ENCODE measurements at regions not wholly inside any gene's neighbourhood (a gene's known extent, or its start where the extent isn't known, plus 50 kb on each side); places are given as distances from the start of the nearest gene placed in this dataset.

- H3K36me3 ChIP-seq (ENCODE audit: control insufficient read depth in 2 of 4, insufficient read depth in 4 of 4, low read length in 3 of 4) = no peaks in the 10 kb centered on the region
- H3K9ac ChIP-seq (replicated peaks in 1 of 4; ENCODE audit: extremely low read depth in 1 of 4, low read depth in 3 of 4, low read length in 3 of 4) = no peak overlapping the region
- no peak overlapping the region for H4K8ac ChIP-seq (ENCODE audit: extremely low read depth, insufficient read depth, low read length)
- H3K9me3 ChIP-seq (ENCODE audit: insufficient read depth in 2 of 2, low read depth in 1 of 2, low read length in 1 of 2) = no peaks in the 10 kb centered on the region
- H2AFZ ChIP-seq (ENCODE audit: low read length) = no peak overlapping the region
- no peak overlapping the region for H3K4me2 ChIP-seq (ENCODE audit: insufficient read depth in 1 of 2, low read depth in 2 of 2, low read length in 2 of 2)
- no peak overlapping the region for H2BK20ac ChIP-seq (ENCODE audit: low read length)
- no peak overlapping the region for H2BK15ac ChIP-seq (ENCODE audit: low read length)
- no peak overlapping the region for H3K14ac ChIP-seq (ENCODE audit: insufficient read length)
- no peak overlapping the region for H2BK120ac ChIP-seq (replicated peaks; ENCODE audit: low read depth, low read length)
- no peak overlapping the region for H3K4me3 ChIP-seq (ENCODE audit: extremely low read depth in 1 of 4, insufficient read depth in 2 of 4, low read depth in 3 of 4, low read length in 4 of 4)
- H3K23ac ChIP-seq (ENCODE audit: insufficient read length) = no peak overlapping the region
- no peak overlapping the region for H3K4ac ChIP-seq (replicated peaks; ENCODE audit: insufficient read length, low read depth, low read length)
- H4K91ac ChIP-seq (replicated peaks; ENCODE audit: insufficient read length, low read length) = no peak overlapping the region
- TF ChIP-seq SP2 (IDR thresholded peaks at IDR 0.05; ENCODE audit: low read length) (no peak), TAF1 (IDR thresholded peaks at IDR 0.05; ENCODE audit: low read depth, low read length) (no peak), SAP30 (IDR thresholded peaks at IDR 0.05; ENCODE audit: insufficient read depth, insufficient replicate concordance, low read length) (no peak), RNF2 (IDR thresholded peaks at IDR 0.05; ENCODE audit: borderline replicate concordance, low read depth, low read length, missing control alignments, poor library complexity, severe bottlenecking) (no peak), BRCA1 (IDR thresholded peaks at IDR 0.05; ENCODE audit: low read depth, low read length) (no peak), JUN (IDR thresholded peaks at IDR 0.05; ENCODE audit: low read depth, low read length) (no peak), ZNF274 (IDR thresholded peaks at IDR 0.05; ENCODE audit: borderline replicate concordance, extremely low read depth, low read length) (no peak), GTF2F1 (IDR thresholded peaks at IDR 0.05; ENCODE audit: borderline replicate concordance, low read depth, low read length) (no peak), CHD2 (IDR thresholded peaks at IDR 0.05; ENCODE audit: low read length) (no peak), POU5F1 (IDR thresholded peaks at IDR 0.05; ENCODE audit: low read depth, low read length) (no peak), RXRA (IDR thresholded peaks at IDR 0.05; ENCODE audit: insufficient read depth, low read depth, low read length) (no peak), HDAC2 (IDR thresholded peaks at IDR 0.05; ENCODE audit: borderline replicate concordance in 1 of 2, low read depth in 2 of 2, low read length in 2 of 2) (no peak), TEAD4 (IDR thresholded peaks at IDR 0.05; ENCODE audit: low read depth, low read length) (no peak)
- H3K23me2 ChIP-seq (ENCODE audit: low read depth, low read length) = no peaks in the 10 kb centered on the region
- no peak for DNase-seq (ENCODE audit: low read depth in 1 of 2, low spot score in 2 of 2)
- H2AK5ac ChIP-seq (ENCODE audit: low read depth, low read length) = no peak overlapping the region
- no peak overlapping the region for H3K18ac ChIP-seq (ENCODE audit: extremely low read depth, low read length)
- H3K79me2 ChIP-seq (ENCODE audit: control insufficient read depth in 1 of 2, insufficient read depth in 2 of 2, low read length in 2 of 2) = no peaks in the 10 kb centered on the region
- H2BK5ac ChIP-seq (ENCODE audit: low read depth, low read length) = no peak overlapping the region
- POLR2A ChIA-PET (ENCODE audit: partially characterized antibody) = no interaction called here
- CTCF ChIA-PET (ENCODE audit: partially characterized antibody) = interaction anchor here (1.2 to 2.3 kb wide), 2 partner anchors 29 to 167 kb away, joined by 3 to 7 read pairs; no protein-coding TSS in a partner anchor
- H3K27me3 ChIP-seq (replicated peaks in 1 of 4; ENCODE audit: control insufficient read depth in 3 of 4, extremely low read depth in 1 of 4, insufficient read depth in 3 of 4, low read length in 3 of 4) = no peaks in the 10 kb centered on the region
- no peak overlapping the region for H3K27ac ChIP-seq (ENCODE audit: low read depth, low read length)
- H2BK12ac ChIP-seq (ENCODE audit: low read depth, low read length) = no peak overlapping the region
- H3K79me1 ChIP-seq (ENCODE audit: low read depth, low read length) = no peaks in the 10 kb centered on the region
- 69% methylated on average over 1 of the region's 1 CpG; no CpG with 5 or more reads in 1 of the 2 experiments for WGBS, 2 experiments (ENCODE audit: extremely low coverage in 1 of 2, insufficient coverage in 1 of 2, insufficient read length in 1 of 2, insufficient replicate concordance in 2 of 2, low coverage in 1 of 2, low lambda C conversion rate in 2 of 2, missing lambda C conversion rate in 1 of 2)
- no peak overlapping the region for H3K56ac ChIP-seq (replicated peaks; ENCODE audit: insufficient read length, low read depth, low read length)
- no peaks in the 10 kb centered on the region for H4K20me1 ChIP-seq (replicated peaks in 1 of 2; ENCODE audit: control insufficient read depth in 1 of 2, insufficient read depth in 2 of 2, low read length in 2 of 2)
- no peak for FAIRE-seq
- H3K4me1 ChIP-seq (replicated peaks in 1 of 4; ENCODE audit: control insufficient read depth in 3 of 4, insufficient read depth in 4 of 4, low read length in 3 of 4) = no peaks in the 10 kb centered on the region
- no peak overlapping the region for H4K5ac ChIP-seq (ENCODE audit: insufficient read length, low read depth, low read length)
Measured at GRCh38 chr2:18349421-18349820, 211.0 kb downstream of the RDH14 start.
